Adrenal gland (tissue), 9 donors: ENCODE measurements at regions not wholly inside any gene's neighbourhood (a gene's known extent, or its start where the extent isn't known, plus 50 kb on each side); places are given as distances from the start of the nearest gene placed in this dataset.

Experiments used
- DNase-seq, 7 donors: peaks; one replicate each; pipeline ENCODE4 v3.0.0-alpha.2; 2019 to 2020
- H3K27ac ChIP-seq, 5 donors: fragments of 200-600 bp; sonication (generic) in 4 of 5; 1 replicate in 3 of 5; 2 replicates in 2 of 5; pipeline versions ENCODE4 v1.5.1 to v1.8.0; 2016 to 2020; ENCODE audit warnings: mild to moderate bottlenecking in 1 of 5
- H3K27me3 ChIP-seq: fragments of 200-600 bp; 2 replicates; pipeline ENCODE4 v1.8.0; 2021
- H3K36me3 ChIP-seq, 2 donors: fragments of 200-600 bp; replicated peaks in 1 of 2; 1 replicate in 1 of 2; 2 replicates in 1 of 2; pipeline versions ENCODE4 v1.5.1 to v1.8.0; 2018 to 2022
- H3K4me1 ChIP-seq, 2 donors: fragments of 200-600 bp; replicated peaks in 1 of 2; 1 replicate in 1 of 2; 2 replicates in 1 of 2; pipeline versions ENCODE4 v1.5.1 to v1.8.0; 2018 to 2021
- H3K4me3 ChIP-seq, 4 donors: fragments of 200-600 bp; sonication (generic) in 3 of 4; one replicate each; pipeline ENCODE4 v1.5.1; 2016 to 2018
- H3K9me3 ChIP-seq, 3 donors: fragments of 200-600 bp; sonication (generic) in 1 of 3; replicated peaks in 1 of 3; 1 replicate in 2 of 3; 2 replicates in 1 of 3; pipeline versions ENCODE4 v1.5.1 to v1.8.0; 2016 to 2021
- CTCF ChIP-seq, 6 experiments: fragments of 450-650 bp in 4 of 6; fragments of 200-600 bp in 2 of 6; sonication (generic) in 1 of 6; IDR thresholded peaks; 1 replicate in 5 of 6; 2 replicates in 1 of 6; pipeline versions ENCODE4 v1.5.1 to v1.8.0; 2016 to 2021; ENCODE audit warnings: antibody characterized with exemption in 6 of 6, mild to moderate bottlenecking in 2 of 6, moderate library complexity in 1 of 6
- POLR2A ChIP-seq, 2 donors: fragments of 450-650 bp; IDR thresholded peaks; one replicate each; pipeline ENCODE4 v1.6.1; 2017; ENCODE audit warnings: antibody characterized with exemption in 2 of 2, mild to moderate bottlenecking in 2 of 2, moderate library complexity in 1 of 2
- WGBS, 4 donors: extraction: QIAGEN DNeasy Blood & Tissue Kit in 2 of 4; methylation state at CpG; one replicate each; pipeline versions ENCODE4 v1.1.5 to v1.1.7; 2013 to 2017; 5-methylcytosine and 5-hydroxymethylcytosine counted together
- intact Hi-C, 2 donors: fragments of 100-400 bp; cut with DNase I; formaldehyde crosslinking; loops; one replicate each; pipeline versions ENCODE4 v1.14.1 to v1.15.0; 2022 to 2023
- donor health status: healthy with polysubstance abuse.
- donor health status: Bipolar disorder and iron deficiency.
- donor health status: DM: yes; HTN: yes; CAD: no.
- donor health status: DM: no; HTN: no; CAD: no.
- donor health status: DM: no; HTN: no; CAD: no.

GRCh38 chr2:58904095-58904494, 663.0 kb upstream of the FANCL start:
- DNase-seq = no peak
- Histone ChIP-seq H3K27me3 (no peaks in the 10 kb centered on the region), H3K4me1 (no peaks in the 10 kb centered on the region), H3K27ac (no peak overlapping the region), H3K4me3 (no peak overlapping the region), H3K9me3 (no peaks in the 10 kb centered on the region), H3K36me3 (no peaks in the 10 kb centered on the region)
- intact Hi-C loops = no loop called here
- TF ChIP-seq CTCF (IDR thresholded peaks at IDR 0.05) (no peak), POLR2A (IDR thresholded peaks at IDR 0.05) (no peak)
- 81 to 88% (median 86%) methylated on average over 1 of the region's 1 CpG for WGBS, 4 donors

- no peak overlapping the region for H3K4me3 ChIP-seq
- H3K4me1 ChIP-seq = no peaks in the 10 kb centered on the region
- no peaks in the 10 kb centered on the region for H3K27me3 ChIP-seq
- 81 to 91% (median 89%) methylated on average over 2 of the region's 2 CpGs for WGBS, 4 donors
- H3K36me3 ChIP-seq = no peaks in the 10 kb centered on the region
- no peaks in the 10 kb centered on the region for H3K9me3 ChIP-seq
- no peak for TF ChIP-seq POLR2A (IDR thresholded peaks at IDR 0.05)
- TF ChIP-seq CTCF (IDR thresholded peaks at IDR 0.05) = no peak
- no peak overlapping the region for H3K27ac ChIP-seq
- intact Hi-C loops = no loop called here
- DNase-seq = no peak
Measured at GRCh38 chr2:58903427-58903826, 662.3 kb upstream of the FANCL start.

- intact Hi-C loops = no loop called here
Measured at GRCh38 chr2:58900246-58901027, 659.3 kb upstream of the FANCL start.

GRCh38 chr2:58899692-58900091, 658.6 kb upstream of the FANCL start:
- 64 to 70% (median 67%) methylated on average over 6 of the region's 6 CpGs for WGBS, 4 donors
- no peaks in the 10 kb centered on the region for H3K9me3 ChIP-seq
- DNase-seq = no peak
- H3K4me1 ChIP-seq = no peaks in the 10 kb centered on the region
- no peaks in the 10 kb centered on the region for H3K36me3 ChIP-seq
- no peaks in the 10 kb centered on the region for H3K27me3 ChIP-seq
- TF ChIP-seq POLR2A (IDR thresholded peaks at IDR 0.05) (no peak), CTCF (IDR thresholded peaks at IDR 0.05) (no peak)
- H3K27ac ChIP-seq = no peak overlapping the region
- no peak overlapping the region for H3K4me3 ChIP-seq
- intact Hi-C loops = no loop called here

More at GRCh38 chr2:58900246-58901027, 659.3 kb upstream of the FANCL start:
- WGBS, 4 donors = 48 to 59% (median 56%) methylated on average over 10 of the region's 10 CpGs
- no peaks in the 10 kb centered on the region for H3K4me1 ChIP-seq
- H3K36me3 ChIP-seq = no peaks in the 10 kb centered on the region
- TF ChIP-seq POLR2A (IDR thresholded peaks at IDR 0.05) (no peak), CTCF (IDR thresholded peaks at IDR 0.05) (no peak)
- no peak for DNase-seq
- H3K27ac ChIP-seq = no peak overlapping the region
- no peaks in the 10 kb centered on the region for H3K27me3 ChIP-seq
- H3K9me3 ChIP-seq = no peaks in the 10 kb centered on the region
- no peak overlapping the region for H3K4me3 ChIP-seq
